Ectodermal cell (in vitro differentiated cells): ENCODE measurements at regions not wholly inside any gene's neighbourhood (a gene's known extent, or its start where the extent isn't known, plus 50 kb on each side); places are given as distances from the start of the nearest gene placed in this dataset.

ENCODE experiments used
- H3K27ac ChIP-seq: 2 replicates; pipeline ENCODE4 v1.7.0; 2013; ENCODE audit warnings: mild to moderate bottlenecking, low read depth, low read length; ENCODE audit not compliant: insufficient read depth, poor library complexity, severe bottlenecking
- H3K27me3 ChIP-seq: 2 replicates; pipeline ENCODE4 v1.7.0; 2013; ENCODE audit warnings: mild to moderate bottlenecking, low read length; ENCODE audit not compliant: insufficient read depth, control insufficient read depth, poor library complexity, severe bottlenecking
- H3K36me3 ChIP-seq: one replicate; pipeline ENCODE4 v1.7.0; 2013; ENCODE audit warnings: low read length; ENCODE audit not compliant: control insufficient read depth, insufficient read depth
- H3K4me1 ChIP-seq: one replicate; pipeline ENCODE4 v1.7.0; 2013; ENCODE audit warnings: low read length; ENCODE audit not compliant: control insufficient read depth, insufficient read depth
- H3K4me3 ChIP-seq: 2 replicates; pipeline ENCODE4 v1.7.0; 2013; ENCODE audit warnings: low read depth, low read length, control low read depth; ENCODE audit not compliant: insufficient read depth
- H3K9me3 ChIP-seq: 2 replicates; pipeline ENCODE4 v1.7.0; 2013; ENCODE audit warnings: mild to moderate bottlenecking, low read length, moderate library complexity; ENCODE audit not compliant: control insufficient read depth
- WGBS, 2 experiments: methylation state at CpG; one replicate each; pipeline ENCODE4 v1.1.7; 2013; ENCODE audit warnings: missing lambda C conversion rate in 2 of 2; 5-methylcytosine and 5-hydroxymethylcytosine counted together

GRCh38 chr1:218895064-218895587, 278.6 kb upstream of the LYPLAL1 start:
- no peaks in the 10 kb centered on the region for H3K9me3 ChIP-seq
- WGBS, 2 experiments = 86 to 93% methylated on average over 2 to 3 of the region's 3 CpGs
- H3K27me3 ChIP-seq = no peaks in the 10 kb centered on the region
- no peaks in the 10 kb centered on the region for H3K4me1 ChIP-seq
- H3K36me3 ChIP-seq = no peaks in the 10 kb centered on the region
- no peak overlapping the region for H3K27ac ChIP-seq
- H3K4me3 ChIP-seq = no peak overlapping the region

- Histone ChIP-seq H3K4me1 (no peaks in the 10 kb centered on the region), H3K27me3 (no peaks in the 10 kb centered on the region), H3K4me3 (no peak overlapping the region), H3K36me3 (no peaks in the 10 kb centered on the region), H3K9me3 (no peaks in the 10 kb centered on the region), H3K27ac (no peak overlapping the region)
- 91 to 92% methylated on average over 5 of the region's 5 CpGs for WGBS, 2 experiments
Measured at GRCh38 chr1:218896202-218896601, 277.5 kb upstream of the LYPLAL1 start.

GRCh38 chr1:218898921-218899320, 274.8 kb upstream of the LYPLAL1 start:
- Histone ChIP-seq H3K36me3 (no peaks in the 10 kb centered on the region), H3K9me3 (no peaks in the 10 kb centered on the region), H3K27me3 (no peaks in the 10 kb centered on the region), H3K4me1 (no peaks in the 10 kb centered on the region), H3K4me3 (no peak overlapping the region), H3K27ac (no peak overlapping the region)
- 53 to 55% methylated on average over 2 of the region's 2 CpGs for WGBS, 2 experiments

GRCh38 chr1:218900615-218901014, 273.1 kb upstream of the LYPLAL1 start:
- H3K27ac ChIP-seq = no peak overlapping the region
- H3K4me1 ChIP-seq = no peaks in the 10 kb centered on the region
- H3K36me3 ChIP-seq = no peaks in the 10 kb centered on the region
- no peaks in the 10 kb centered on the region for H3K27me3 ChIP-seq
- WGBS, 2 experiments = 78 to 96% methylated on average over 3 of the region's 3 CpGs
- H3K4me3 ChIP-seq = no peak overlapping the region
- no peaks in the 10 kb centered on the region for H3K9me3 ChIP-seq

GRCh38 chr1:218904416-218904815, 269.3 kb upstream of the LYPLAL1 start:
- no peaks in the 10 kb centered on the region for H3K36me3 ChIP-seq
- no peak overlapping the region for H3K27ac ChIP-seq
- H3K9me3 ChIP-seq = no peaks in the 10 kb centered on the region
- H3K27me3 ChIP-seq = no peaks in the 10 kb centered on the region
- WGBS, 2 experiments = 83 to 86% methylated on average over 1 of the region's 1 CpG
- H3K4me1 ChIP-seq = no peaks in the 10 kb centered on the region
- no peak overlapping the region for H3K4me3 ChIP-seq

GRCh38 chr1:218916720-218917119, 257.0 kb upstream of the LYPLAL1 start:
- Histone ChIP-seq H3K27ac (no peak overlapping the region), H3K27me3 (no peaks in the 10 kb centered on the region), H3K4me1 (no peaks in the 10 kb centered on the region), H3K4me3 (no peak overlapping the region), H3K9me3 (no peaks in the 10 kb centered on the region), H3K36me3 (no peaks in the 10 kb centered on the region)
- 84 to 91% methylated on average over 2 of the region's 2 CpGs for WGBS, 2 experiments

GRCh38 chr1:218917656-218918055, 256.0 kb upstream of the LYPLAL1 start:
- WGBS, 2 experiments = 80% methylated on average over 1 of the region's 1 CpG; no CpG with 5 or more reads in 1 of the 2 experiments
- Histone ChIP-seq H3K36me3 (no peaks in the 10 kb centered on the region), H3K27me3 (no peaks in the 10 kb centered on the region)

GRCh38 chr1:218925777-218926176, 247.9 kb upstream of the LYPLAL1 start:
- no peak overlapping the region for H3K4me3 ChIP-seq
- WGBS, 2 experiments = 58 to 66% methylated on average over 2 of the region's 2 CpGs

More at GRCh38 chr1:218917656-218918055, 256.0 kb upstream of the LYPLAL1 start:
- Histone ChIP-seq H3K4me3 (no peak overlapping the region), H3K27ac (no peak overlapping the region), H3K9me3 (no peaks in the 10 kb centered on the region), H3K4me1 (no peaks in the 10 kb centered on the region)

GRCh38 chr1:218926631-218927030, 247.0 kb upstream of the LYPLAL1 start:
- Histone ChIP-seq H3K27me3 (no peaks in the 10 kb centered on the region), H3K4me1 (peaks cover 3% of the 10 kb centered on the region), H3K4me3 (no peak overlapping the region), H3K36me3 (no peaks in the 10 kb centered on the region), H3K27ac (no peak overlapping the region), H3K9me3 (no peaks in the 10 kb centered on the region)
- 97 to 100% methylated on average over 2 of the region's 2 CpGs for WGBS, 2 experiments

More at GRCh38 chr1:218925777-218926176, 247.9 kb upstream of the LYPLAL1 start:
- Histone ChIP-seq H3K27ac (no peak overlapping the region), H3K9me3 (no peaks in the 10 kb centered on the region), H3K27me3 (no peaks in the 10 kb centered on the region), H3K4me1 (peaks cover 3% of the 10 kb centered on the region), H3K36me3 (no peaks in the 10 kb centered on the region)

- 96 to 100% methylated on average over 3 of the region's 3 CpGs for whole genome bisulfite sequencing, 2 experiments
- no peaks in the 10 kb centered on the region for H3K9me3 ChIP-seq
- no peaks in the 10 kb centered on the region for H3K36me3 ChIP-seq
- no peak overlapping the region for H3K27ac ChIP-seq
- H3K27me3 ChIP-seq = no peaks in the 10 kb centered on the region
- H3K4me1 ChIP-seq = peaks cover 3% of the 10 kb centered on the region
- H3K4me3 ChIP-seq = no peak overlapping the region
Measured at GRCh38 chr1:218930000-218930399, 243.7 kb upstream of the LYPLAL1 start.
